ENCODE measurements at regions not wholly inside any gene's neighbourhood (a gene's known extent, or its start where the extent isn't known, plus 50 kb on each side); places are given as distances from the start of the nearest gene placed in this dataset.
"Not testable (repeated sequence)": the region's sequence is repeated elsewhere in the genome, so short reads cannot be mapped to it uniquely, and the experiment has no call there.

DNA sequence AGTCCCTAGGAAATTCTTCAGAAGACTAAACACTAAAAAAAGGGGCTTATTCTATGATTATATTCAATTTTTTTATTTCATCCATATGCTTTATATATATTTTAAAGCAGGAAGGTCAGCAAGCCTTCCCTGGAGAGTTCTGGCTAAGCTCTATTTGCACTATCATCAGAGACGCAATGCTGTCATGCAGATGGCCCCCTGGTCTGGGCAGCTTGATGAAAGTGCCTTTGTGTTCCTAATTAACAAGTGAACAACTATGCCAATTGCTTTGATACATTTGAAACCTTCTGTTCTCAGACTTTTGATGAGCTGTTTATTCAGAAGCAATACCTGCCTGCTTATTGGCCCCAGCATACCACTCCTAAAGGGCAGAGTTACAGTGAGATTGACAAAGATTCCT lies 1344.6 kb downstream of the OLFM4 start:
- Mint-ChIP-seq H3K27me3 (no peaks in the 10 kb centered on the region), H3K36me3 (no peaks in the 10 kb centered on the region), H3K9me3 (peaks cover 2 to 17% (median 6%) of the 10 kb centered on the region in 3 donors), H3K4me3 (no peak overlapping the region), H3K4me1 (no peaks in the 10 kb centered on the region), H3K27ac (no peak overlapping the region)

DNA sequence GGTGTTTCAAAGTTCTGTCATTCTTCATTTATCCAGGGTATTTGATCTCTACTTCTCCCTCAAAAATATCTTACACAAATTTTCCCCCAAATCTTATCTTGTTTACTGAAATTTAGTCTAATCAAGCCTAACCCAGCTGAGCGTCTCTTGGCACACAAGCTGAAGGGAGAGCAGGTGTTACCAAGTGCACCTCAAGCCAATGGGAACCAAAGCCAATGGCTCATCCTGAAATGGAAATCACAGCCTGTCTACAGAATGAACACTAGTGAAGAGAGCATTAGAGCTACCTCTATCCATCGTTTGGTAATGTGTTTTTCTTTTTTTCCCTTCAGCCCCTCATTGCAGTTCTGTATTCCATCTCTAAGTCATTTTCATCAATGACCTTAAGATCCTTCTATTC lies 1350.8 kb downstream of the OLFM4 start:
- Mint-ChIP-seq H3K4me3 (no peak overlapping the region), H3K4me1 (no peaks in the 10 kb centered on the region), H3K36me3 (no peaks in the 10 kb centered on the region), H3K27ac (peak overlapping the region in 1 of 3 donors; percentile 92), H3K27me3 (no peaks in the 10 kb centered on the region), H3K9me3 (peaks cover 1 to 13% (median 3%) of the 10 kb centered on the region in 3 donors)

DNA sequence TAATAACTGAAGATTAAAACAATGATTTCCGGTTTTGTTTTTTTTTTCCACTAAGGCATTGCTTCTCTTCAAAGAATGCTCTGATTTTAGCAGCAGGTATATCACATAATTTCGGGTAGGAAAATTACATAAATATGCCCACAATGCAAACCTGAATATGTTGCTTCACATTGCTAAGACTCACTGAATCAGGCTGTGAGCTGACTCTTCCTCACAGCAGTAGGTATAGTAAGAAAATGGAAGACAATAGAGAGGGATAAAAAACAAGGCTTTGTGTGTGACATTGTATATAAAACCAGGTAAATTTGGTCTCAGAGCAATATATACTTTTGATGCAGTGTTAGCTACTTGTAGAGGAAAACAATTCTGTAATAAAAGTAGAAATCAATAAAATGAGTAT lies 1355.0 kb downstream of the OLFM4 start:
- Mint-ChIP-seq H3K27me3 (no peaks in the 10 kb centered on the region), H3K4me3 (no peak overlapping the region), H3K4me1 (no peaks in the 10 kb centered on the region), H3K36me3 (no peaks in the 10 kb centered on the region), H3K27ac (no peak overlapping the region), H3K9me3 (peaks cover 5 to 18% (median 6%) of the 10 kb centered on the region in 3 donors)

DNA sequence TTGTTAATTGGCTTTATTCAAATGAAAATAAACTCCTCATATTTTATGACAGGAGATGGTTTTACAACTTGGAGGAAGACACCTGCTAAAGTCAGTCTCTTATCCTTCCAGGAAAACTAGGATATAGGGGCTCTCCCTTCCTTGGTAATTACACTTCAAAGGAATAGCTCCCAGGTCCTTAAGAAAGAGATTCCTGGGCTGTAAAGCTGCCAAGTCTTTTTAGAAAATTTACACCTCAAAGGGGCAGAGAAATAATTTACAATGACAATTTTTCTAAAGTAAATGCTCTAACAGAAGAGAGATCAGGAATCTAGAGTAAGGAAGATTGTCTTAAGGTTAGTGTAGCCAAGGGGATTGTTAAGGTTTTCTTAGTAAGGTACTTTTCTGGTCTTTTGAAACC lies 1359.0 kb downstream of the OLFM4 start:
- Mint-ChIP-seq H3K27me3 (no peaks in the 10 kb centered on the region), H3K36me3 (no peaks in the 10 kb centered on the region), H3K4me1 (no peaks in the 10 kb centered on the region), H3K4me3 (no peak overlapping the region), H3K9me3 (peaks cover 5 to 11% (median 7%) of the 10 kb centered on the region in 3 donors), H3K27ac (no peak overlapping the region)

DNA sequence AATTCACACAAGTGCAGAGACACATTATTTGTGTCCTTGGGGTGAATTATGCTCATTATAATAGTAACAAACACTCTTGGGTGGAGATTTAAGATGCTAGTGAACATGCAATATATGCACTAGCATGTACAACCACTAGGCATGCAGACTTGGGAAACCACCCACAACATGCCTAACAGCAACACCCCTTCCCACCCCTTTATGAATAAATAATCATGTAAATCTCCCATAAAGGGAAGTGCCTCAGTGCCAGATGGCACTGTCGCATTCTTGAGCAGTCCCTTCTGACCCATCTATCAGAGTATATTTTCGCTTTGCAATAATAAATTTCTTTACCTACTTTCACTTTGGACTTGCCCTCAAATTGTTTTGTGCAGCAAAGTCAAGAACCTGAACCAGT lies 1362.2 kb downstream of the OLFM4 start:
- Mint-ChIP-seq H3K9me3 (peaks cover 0 to 15% (median 4%) of the 10 kb centered on the region in 3 donors), H3K27ac (no peak overlapping the region), H3K4me1 (no peaks in the 10 kb centered on the region), H3K4me3 (no peak overlapping the region), H3K36me3 (no peaks in the 10 kb centered on the region), H3K27me3 (no peaks in the 10 kb centered on the region)

DNA sequence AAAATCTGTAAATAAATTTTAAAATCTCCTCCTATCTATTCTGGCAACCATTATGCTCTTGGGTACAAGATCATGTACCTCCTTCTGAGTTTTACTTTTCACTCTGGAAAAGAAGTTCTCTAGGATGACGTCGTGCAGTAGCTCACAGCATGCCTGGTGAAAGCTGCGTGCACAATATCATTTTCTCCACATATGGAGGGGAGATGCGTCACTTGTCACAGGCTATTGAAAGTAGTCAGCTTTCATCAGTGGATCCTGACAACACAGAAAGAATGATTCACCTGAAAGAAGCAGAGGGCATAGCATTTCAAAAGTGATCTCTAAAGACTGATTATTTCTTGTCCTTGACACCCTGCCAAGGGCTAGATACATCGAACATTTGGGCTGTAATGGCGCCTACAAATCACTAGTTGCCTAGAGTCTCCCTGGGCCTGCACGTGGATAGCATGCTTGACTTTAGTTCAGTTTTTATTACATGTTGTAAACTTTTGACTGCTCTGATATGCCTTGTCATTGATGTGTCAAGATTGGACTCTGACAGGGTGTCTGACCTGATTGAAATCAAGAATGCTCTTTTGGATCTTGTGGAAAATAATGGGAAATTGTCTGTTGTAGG lies 1365.6 kb downstream of the OLFM4 start:
- H3K27ac Mint-ChIP-seq = no peak overlapping the region
- no peak overlapping the region for H3K4me3 Mint-ChIP-seq
- H3K36me3 Mint-ChIP-seq = no peaks in the 10 kb centered on the region
- H3K9me3 Mint-ChIP-seq = peaks cover 0 to 4% (median 2%) of the 10 kb centered on the region in 3 donors
- H3K4me1 Mint-ChIP-seq = no peaks in the 10 kb centered on the region
- no peaks in the 10 kb centered on the region for H3K27me3 Mint-ChIP-seq

DNA sequence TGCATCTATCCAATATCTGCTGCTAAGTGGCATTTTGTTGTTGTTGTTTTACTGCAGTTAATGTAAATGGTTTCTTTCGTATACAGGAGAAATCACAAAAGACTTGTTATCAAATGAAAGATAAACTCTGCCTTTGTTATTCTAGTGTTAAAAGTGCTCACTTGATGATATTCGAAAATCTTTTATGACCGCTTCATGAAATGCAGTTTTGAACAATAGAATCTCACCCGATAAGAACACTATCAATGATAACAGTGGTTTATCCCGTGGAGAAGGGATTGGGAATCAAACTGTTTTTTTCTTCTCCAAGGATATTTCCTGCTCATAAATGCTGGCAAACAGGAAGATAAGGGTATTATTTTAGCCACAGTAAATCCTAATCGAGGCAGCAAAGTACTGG lies 1366.3 kb downstream of the OLFM4 start:
- H3K36me3 Mint-ChIP-seq = no peaks in the 10 kb centered on the region
- no peaks in the 10 kb centered on the region for H3K27me3 Mint-ChIP-seq
- no peak overlapping the region for H3K4me3 Mint-ChIP-seq
- H3K27ac Mint-ChIP-seq = no peak overlapping the region
- H3K9me3 Mint-ChIP-seq = peaks cover 0 to 4% (median 0%) of the 10 kb centered on the region in 3 donors
- H3K4me1 Mint-ChIP-seq = no peaks in the 10 kb centered on the region

DNA sequence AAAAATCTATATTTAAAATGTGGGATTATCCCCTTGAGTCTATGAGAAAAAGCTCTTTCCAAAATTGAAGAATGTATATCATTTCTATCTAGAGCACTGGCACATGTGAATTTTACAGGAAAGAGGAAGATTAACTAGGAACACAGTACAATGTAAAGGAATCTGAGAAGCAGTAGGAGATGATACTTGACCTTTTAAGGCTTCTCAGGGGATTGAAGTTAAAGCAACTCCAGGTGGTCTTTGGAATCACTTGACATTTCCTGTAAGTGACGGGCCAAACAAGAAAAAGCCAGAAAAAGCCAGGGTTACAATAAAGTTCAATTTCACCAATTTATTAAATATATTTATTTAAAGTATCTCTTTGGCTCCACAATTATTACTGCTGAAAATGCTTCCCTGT lies 1373.9 kb downstream of the OLFM4 start:
- no peaks in the 10 kb centered on the region for H3K36me3 Mint-ChIP-seq
- no peak overlapping the region for H3K27ac Mint-ChIP-seq
- no peak overlapping the region for H3K4me3 Mint-ChIP-seq
- no peaks in the 10 kb centered on the region for H3K27me3 Mint-ChIP-seq
- no peaks in the 10 kb centered on the region for H3K4me1 Mint-ChIP-seq
- peaks cover 4 to 9% (median 6%) of the 10 kb centered on the region in 3 donors for H3K9me3 Mint-ChIP-seq

DNA sequence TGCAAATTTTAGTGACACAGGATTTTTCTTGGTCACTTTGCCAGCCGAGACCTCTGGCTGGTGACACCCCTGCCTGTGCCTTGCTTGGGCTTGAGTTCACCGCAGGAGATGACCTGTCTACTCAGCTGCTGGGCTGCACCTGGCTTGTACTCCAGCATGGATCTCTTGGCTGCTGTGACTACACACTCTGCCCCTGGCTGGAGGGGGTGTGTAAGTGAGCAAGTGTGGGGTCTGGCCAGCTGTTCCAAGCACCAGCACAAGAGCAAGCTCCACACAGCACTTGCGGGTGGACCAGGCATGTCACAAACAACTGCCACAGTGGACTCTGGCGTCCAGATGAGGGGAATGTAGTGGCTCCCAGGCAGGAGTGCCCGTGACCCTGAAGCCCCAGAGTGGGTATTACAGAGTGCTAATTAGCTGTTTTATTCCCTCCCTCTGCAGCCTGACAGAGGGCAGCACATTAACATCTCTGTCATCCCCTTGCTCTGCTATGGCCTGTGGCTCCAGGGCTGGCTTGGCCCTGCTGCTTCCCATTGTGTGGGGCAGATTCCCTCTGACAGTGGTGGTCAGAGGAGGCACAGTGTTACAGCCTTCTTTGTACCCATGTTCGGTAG lies 1387.2 kb downstream of the OLFM4 start:
- Mint-ChIP-seq H3K36me3 (no peaks in the 10 kb centered on the region), H3K27me3 (no peaks in the 10 kb centered on the region), H3K4me1 (no peaks in the 10 kb centered on the region), H3K4me3 (no peak overlapping the region), H3K27ac (no peak overlapping the region), H3K9me3 (peaks cover 0 to 6% (median 4%) of the 10 kb centered on the region in 3 donors)

DNA sequence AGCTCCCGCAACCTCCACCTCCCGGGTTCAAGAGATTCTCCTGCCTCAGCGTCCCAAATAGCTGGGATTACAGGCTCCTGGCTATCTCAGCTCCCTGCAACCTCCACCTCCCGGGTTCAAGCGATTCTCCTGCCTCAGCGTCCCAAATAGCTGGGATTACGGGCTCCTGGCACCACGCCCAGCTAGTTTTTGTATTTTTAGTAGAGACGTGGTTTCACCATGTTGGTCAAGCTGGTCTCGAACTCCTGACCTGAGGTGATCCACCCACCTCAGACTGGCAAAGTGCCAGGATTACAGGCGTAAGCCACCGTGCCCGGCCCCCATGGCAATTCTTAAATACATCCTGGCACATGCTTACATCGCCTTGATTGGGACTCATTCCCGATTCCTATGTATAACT lies 1394.3 kb downstream of the OLFM4 start:
- not testable (repeated sequence) for H3K4me3 Mint-ChIP-seq, H3K27ac Mint-ChIP-seq, H3K27me3 Mint-ChIP-seq, H3K9me3 Mint-ChIP-seq, H3K36me3 Mint-ChIP-seq, H3K4me1 Mint-ChIP-seq

DNA sequence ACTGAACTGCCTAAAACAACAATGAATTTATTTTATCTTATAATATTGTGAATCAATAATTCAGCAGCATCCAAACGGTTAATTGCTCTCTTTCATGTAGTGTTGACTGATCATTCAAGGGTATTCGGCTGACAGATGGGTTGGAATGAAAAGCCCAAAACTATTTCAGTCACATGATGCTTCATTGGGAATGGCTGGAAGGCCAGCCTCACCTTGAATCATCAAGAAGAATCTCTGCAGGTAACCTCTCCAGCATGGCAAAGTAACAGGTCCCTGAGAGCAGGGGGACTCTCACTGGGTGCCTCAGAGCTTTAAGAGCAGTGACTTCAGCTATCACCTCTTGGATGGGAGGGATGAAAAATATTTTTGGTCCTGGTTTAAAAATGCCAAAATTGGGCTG lies 1395.7 kb downstream of the OLFM4 start:
- no peak overlapping the region for H3K27ac Mint-ChIP-seq
- peaks cover 0 to 6% (median 2%) of the 10 kb centered on the region in 3 donors for H3K9me3 Mint-ChIP-seq
- no peaks in the 10 kb centered on the region for H3K27me3 Mint-ChIP-seq
- no peaks in the 10 kb centered on the region for H3K4me1 Mint-ChIP-seq
- no peak overlapping the region for H3K4me3 Mint-ChIP-seq
- no peaks in the 10 kb centered on the region for H3K36me3 Mint-ChIP-seq

DNA sequence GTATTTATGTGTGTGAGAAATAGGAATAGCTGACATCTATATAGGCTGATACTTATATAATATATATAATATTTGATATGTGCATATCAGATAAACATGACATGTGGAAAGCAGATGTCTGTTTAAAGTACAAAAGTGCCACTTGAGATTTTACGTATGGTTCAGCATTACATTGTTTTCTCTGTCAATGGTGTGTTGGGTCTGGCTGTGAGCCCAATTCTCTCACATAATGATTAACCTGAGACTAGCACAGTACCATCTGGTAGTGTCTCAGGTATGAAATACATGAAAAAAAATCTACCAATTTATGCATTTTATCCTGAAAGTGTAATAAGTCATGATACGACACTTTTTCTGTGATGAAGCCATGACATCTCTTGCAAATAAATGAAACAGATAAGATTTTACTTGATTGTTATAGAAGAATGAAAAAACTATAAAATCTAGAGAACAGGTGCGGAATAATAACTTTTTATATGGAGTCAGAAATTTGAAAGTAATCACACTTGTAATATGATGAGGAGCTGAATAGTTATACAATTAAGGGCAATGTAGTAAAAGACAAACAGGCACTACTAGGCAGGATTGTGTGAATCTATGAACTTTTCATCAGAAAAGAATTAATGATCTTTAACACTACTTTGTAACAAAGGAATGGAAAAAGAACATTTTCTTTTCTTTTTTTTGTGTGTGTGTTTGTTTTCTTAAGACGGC lies 1405.0 kb downstream of the OLFM4 start:
- Mint-ChIP-seq H3K4me1 (no peaks in the 10 kb centered on the region), H3K9me3 (peaks cover 0 to 5% (median 4%) of the 10 kb centered on the region in 3 donors), H3K27ac (no peak overlapping the region), H3K4me3 (no peak overlapping the region), H3K27me3 (no peaks in the 10 kb centered on the region), H3K36me3 (no peaks in the 10 kb centered on the region)

DNA sequence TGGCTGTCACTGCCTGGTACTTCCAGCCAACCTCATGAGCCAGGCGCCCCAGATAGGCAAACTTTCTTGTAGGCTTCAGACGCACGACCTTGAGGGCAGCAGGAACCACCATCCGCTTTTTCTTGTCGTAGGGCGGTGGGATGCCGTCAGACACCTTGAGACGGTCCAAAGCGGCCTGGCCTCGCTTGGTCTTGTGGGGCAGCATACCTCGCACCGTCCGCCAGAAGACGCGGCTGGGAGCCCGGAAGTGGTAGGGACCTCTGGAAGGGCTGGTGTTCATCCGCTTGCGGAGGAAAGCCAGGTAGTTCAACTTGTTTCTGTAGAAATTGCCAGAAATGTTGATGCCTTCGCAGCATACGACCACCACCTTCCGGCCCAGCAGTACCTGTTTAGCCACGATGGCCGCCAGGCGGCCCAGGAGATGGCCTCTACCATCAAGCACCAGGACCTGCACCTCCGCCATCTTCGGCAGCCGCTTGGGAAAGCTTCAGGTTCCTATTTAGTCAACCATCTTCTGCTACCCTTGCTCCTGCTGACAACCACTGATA lies 1412.3 kb downstream of the OLFM4 start:
- not testable (repeated sequence) for H3K4me3 Mint-ChIP-seq, H3K4me1 Mint-ChIP-seq, H3K27me3 Mint-ChIP-seq, H3K36me3 Mint-ChIP-seq, H3K27ac Mint-ChIP-seq
- peaks cover 3 to 13% (median 6%) of the 10 kb centered on the region in 3 donors for H3K9me3 Mint-ChIP-seq

DNA sequence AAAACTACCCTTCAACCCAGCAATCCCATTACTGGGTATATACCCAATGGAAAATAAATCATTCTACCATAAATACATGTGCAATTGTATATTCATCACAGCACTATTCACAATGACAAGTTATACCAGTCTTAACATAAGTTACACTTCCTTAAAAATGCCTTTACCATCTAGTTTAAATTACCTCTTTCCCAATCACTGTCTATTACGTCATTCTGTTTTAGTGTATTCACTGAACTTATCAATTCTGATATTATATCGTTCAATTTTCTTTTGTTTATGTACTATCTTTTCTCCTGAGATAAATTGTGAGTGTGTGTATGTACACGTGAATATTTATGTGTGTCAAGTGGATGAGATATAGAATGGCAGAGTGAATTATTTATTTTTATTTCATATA lies 1416.8 kb downstream of the OLFM4 start:
- peaks cover 0 to 13% (median 2%) of the 10 kb centered on the region in 3 donors for H3K9me3 Mint-ChIP-seq
- H3K36me3 Mint-ChIP-seq = no peaks in the 10 kb centered on the region
- H3K4me3 Mint-ChIP-seq = no peak overlapping the region
- H3K27me3 Mint-ChIP-seq = no peaks in the 10 kb centered on the region
- no peaks in the 10 kb centered on the region for H3K4me1 Mint-ChIP-seq
- H3K27ac Mint-ChIP-seq = no peak overlapping the region

DNA sequence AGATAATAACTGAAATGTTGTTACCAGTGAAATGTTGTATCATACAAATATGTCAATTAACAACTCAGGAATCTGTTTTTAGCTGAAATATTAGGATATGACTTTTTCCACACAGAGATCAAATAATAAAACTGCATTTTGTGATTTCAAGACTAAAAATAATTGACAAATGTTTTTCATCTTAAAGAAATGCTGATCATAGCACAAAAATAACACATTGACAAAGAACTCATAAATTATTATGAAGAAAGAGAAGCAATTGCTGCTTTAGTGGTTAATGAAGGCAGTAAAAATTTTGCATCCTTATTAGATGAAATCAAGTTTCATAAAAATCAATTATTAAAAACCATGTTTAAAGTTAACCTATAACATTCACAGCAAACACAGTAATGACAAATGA lies 1417.3 kb downstream of the OLFM4 start:
- no peaks in the 10 kb centered on the region for H3K4me1 Mint-ChIP-seq
- H3K9me3 Mint-ChIP-seq = peaks cover 0 to 15% (median 2%) of the 10 kb centered on the region in 3 donors
- H3K36me3 Mint-ChIP-seq = no peaks in the 10 kb centered on the region
- H3K27me3 Mint-ChIP-seq = no peaks in the 10 kb centered on the region
- H3K4me3 Mint-ChIP-seq = no peak overlapping the region
- H3K27ac Mint-ChIP-seq = no peak overlapping the region

All from IgD-negative memory B cell (primary cell).